Activated CD4-positive, alpha-beta memory T cell treated with anti-CD3 and anti-CD28 coated beads for 36 hours (primary cell): ENCODE measurements at regions not wholly inside any gene's neighbourhood (a gene's known extent, or its start where the extent isn't known, plus 50 kb on each side); places are given as distances from the start of the nearest gene placed in this dataset.

Experiments
- CTCF ChIA-PET: fragments of 350-600 bp; sonication (Branson Sonifier 250); formaldehyde crosslinking; loops from one replicate; lab custom pipeline; 2021; ENCODE audit warnings: antibody characterized with exemption, inconsistent platforms; lab: Charles Lee
- POLR2A ChIA-PET: fragments of 350-600 bp; sonication (Branson Sonifier 250); formaldehyde crosslinking; loops from one replicate; lab custom pipeline; 2021; ENCODE audit warnings: antibody characterized with exemption; lab: Charles Lee
- DNase-seq: peaks from one replicate; pipeline ENCODE4 v3.0.0-alpha.2; 2020
- H3K27ac Mint-ChIP-seq: one replicate; pipeline ENCODE4 v1.8.0; 2021; ENCODE audit warnings: mixed read lengths
- H3K27me3 Mint-ChIP-seq: one replicate; pipeline ENCODE4 v1.8.0; 2021; ENCODE audit warnings: mixed read lengths
- H3K36me3 Mint-ChIP-seq: one replicate; pipeline ENCODE4 v1.8.0; 2021; ENCODE audit warnings: mixed read lengths
- H3K4me1 Mint-ChIP-seq: one replicate; pipeline ENCODE4 v1.8.0; 2021; ENCODE audit warnings: low read depth, mixed read lengths
- H3K4me3 Mint-ChIP-seq: one replicate; pipeline ENCODE4 v1.8.0; 2021; ENCODE audit warnings: mild to moderate bottlenecking, mixed read lengths
- H3K9me3 Mint-ChIP-seq: one replicate; pipeline ENCODE4 v1.8.0; 2021; ENCODE audit warnings: mixed read lengths
- intact Hi-C: fragments of 100-400 bp; cut with micrococcal nuclease; formaldehyde crosslinking; loops from one replicate; pipeline ENCODE4 v1.15.1; 2023

- H3K36me3 Mint-ChIP-seq = no peaks in the 10 kb centered on the region
- H3K27me3 Mint-ChIP-seq = no peaks in the 10 kb centered on the region
- ChIA-PET CTCF (no interaction called here), POLR2A (no interaction called here)
- H3K9me3 Mint-ChIP-seq = no peaks in the 10 kb centered on the region
- DNase-seq = no peak
- no peak overlapping the region for H3K4me3 Mint-ChIP-seq
- intact Hi-C loops = loop anchor here (5.0 kb wide), 1 partner anchor 269 kb away; no protein-coding TSS in a partner anchor
- H3K4me1 Mint-ChIP-seq = peaks cover 16% of the 10 kb centered on the region
- H3K27ac Mint-ChIP-seq = no peak overlapping the region
These were observed 167.9 kb upstream of the MYLIP start for GRCh38 chr6:15960740-15961634.

DNA sequence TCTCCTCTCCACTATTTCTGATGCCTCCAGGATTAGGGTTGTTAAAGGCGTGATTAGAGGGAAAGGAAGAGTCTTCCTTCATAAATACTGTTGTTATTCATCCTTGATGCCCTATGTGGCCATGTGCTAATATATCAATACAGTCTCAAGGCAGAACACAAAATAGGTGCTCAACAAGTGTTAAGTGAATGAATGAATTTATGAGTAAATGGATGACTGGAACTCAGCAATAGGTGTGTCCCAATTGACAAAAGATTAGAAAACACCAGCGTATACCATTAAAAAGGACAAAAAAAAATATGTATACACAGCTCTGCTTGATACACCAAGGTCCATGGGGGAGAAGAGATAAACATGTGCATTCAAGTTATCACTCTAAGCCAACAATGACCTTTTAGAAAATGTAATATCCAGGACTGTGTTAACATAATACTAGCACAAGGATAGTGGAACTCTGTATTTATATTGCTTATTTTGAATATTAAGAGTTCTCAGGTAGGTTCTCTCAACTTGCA lies 171.2 kb upstream of the MYLIP start:
- ChIA-PET POLR2A (no interaction called here), CTCF (no interaction called here)
- H3K4me1 Mint-ChIP-seq = peaks cover 16% of the 10 kb centered on the region

GRCh38 chr6:15956205-15957106 lies 172.4 kb upstream of the MYLIP start:
- no peaks in the 10 kb centered on the region for H3K36me3 Mint-ChIP-seq
- DNase-seq = no peak
- no peaks in the 10 kb centered on the region for H3K27me3 Mint-ChIP-seq
- H3K27ac Mint-ChIP-seq = no peak overlapping the region
- no peak overlapping the region for H3K4me3 Mint-ChIP-seq
- no peaks in the 10 kb centered on the region for H3K9me3 Mint-ChIP-seq
- ChIA-PET CTCF (no interaction called here), POLR2A (no interaction called here)
- H3K4me1 Mint-ChIP-seq = peaks cover 5% of the 10 kb centered on the region
- intact Hi-C loops = no loop called here

More for the DNA sequence above, 171.2 kb upstream of the MYLIP start:
- Mint-ChIP-seq H3K36me3 (no peaks in the 10 kb centered on the region), H3K27me3 (no peaks in the 10 kb centered on the region), H3K27ac (no peak overlapping the region), H3K4me3 (no peak overlapping the region), H3K9me3 (no peaks in the 10 kb centered on the region)
- no peak for DNase-seq
- intact Hi-C loops = no loop called here

DNA sequence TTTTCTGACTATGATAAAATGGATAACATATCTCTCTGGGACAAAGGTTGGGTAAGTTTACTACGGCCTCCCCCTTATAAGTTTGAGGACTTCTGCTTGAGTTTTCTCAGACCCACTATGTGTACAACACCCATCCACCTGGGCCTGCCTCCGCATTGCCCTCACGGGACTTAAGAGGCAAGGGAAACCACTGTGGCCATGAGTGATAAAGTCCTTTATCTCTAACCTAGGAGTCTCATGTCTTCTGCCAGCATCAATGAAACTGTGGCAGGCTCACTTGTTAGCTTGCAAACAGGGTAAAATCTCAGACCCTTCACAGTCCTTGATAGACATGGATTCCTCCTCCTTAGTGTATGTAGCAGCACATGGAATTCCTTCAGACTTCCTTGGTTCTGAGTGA lies 173.4 kb upstream of the MYLIP start:
- Mint-ChIP-seq H3K27ac (no peak overlapping the region), H3K4me1 (peaks cover 5% of the 10 kb centered on the region), H3K36me3 (no peaks in the 10 kb centered on the region), H3K9me3 (no peaks in the 10 kb centered on the region), H3K27me3 (no peaks in the 10 kb centered on the region), H3K4me3 (no peak overlapping the region)
- no peak for DNase-seq
- CTCF ChIA-PET = no interaction called here
- intact Hi-C loops = no loop called here
- POLR2A ChIA-PET = no interaction called here

DNA sequence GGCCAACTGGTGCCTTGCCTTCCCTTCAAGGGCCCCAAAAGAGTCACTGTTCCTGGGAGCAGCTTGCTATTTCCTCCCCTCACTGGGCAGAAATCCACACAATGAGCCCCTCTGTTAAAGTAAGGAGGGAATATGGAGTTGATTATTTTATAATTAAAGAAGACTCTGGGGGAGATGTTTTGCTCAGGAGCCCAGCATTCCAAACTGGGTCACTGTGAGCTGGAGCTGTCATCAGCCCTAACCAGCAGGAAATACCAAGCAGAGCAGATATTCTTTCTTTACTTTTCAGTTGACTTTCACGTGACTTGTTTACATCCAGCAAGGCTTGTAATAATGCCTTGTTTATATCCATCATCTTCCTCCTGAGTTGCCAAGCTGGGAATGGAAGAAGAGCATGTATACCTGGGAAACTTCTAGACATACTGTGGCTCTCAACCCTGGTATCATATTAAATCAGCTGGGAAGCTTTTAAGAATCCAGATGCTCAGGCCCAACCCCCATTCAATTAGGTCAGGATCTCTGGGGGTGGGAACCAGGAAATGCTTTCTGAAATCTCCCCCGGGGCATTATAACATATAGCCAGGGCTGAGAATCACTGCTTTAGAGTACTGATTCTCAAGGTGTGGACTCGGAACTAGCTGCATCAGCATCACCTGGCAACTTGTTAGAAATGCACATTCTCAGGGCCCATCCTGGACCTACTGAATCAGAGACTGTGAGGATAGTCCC lies 175.6 kb upstream of the MYLIP start:
- peaks cover 5% of the 10 kb centered on the region for H3K4me1 Mint-ChIP-seq
- H3K27me3 Mint-ChIP-seq = no peaks in the 10 kb centered on the region
- ChIA-PET CTCF (no interaction called here), POLR2A (no interaction called here)
- no peak overlapping the region for H3K4me3 Mint-ChIP-seq
- no peak overlapping the region for H3K27ac Mint-ChIP-seq
- H3K9me3 Mint-ChIP-seq = no peaks in the 10 kb centered on the region
- no peaks in the 10 kb centered on the region for H3K36me3 Mint-ChIP-seq
- intact Hi-C loops = no loop called here
- DNase-seq = no peak

DNA sequence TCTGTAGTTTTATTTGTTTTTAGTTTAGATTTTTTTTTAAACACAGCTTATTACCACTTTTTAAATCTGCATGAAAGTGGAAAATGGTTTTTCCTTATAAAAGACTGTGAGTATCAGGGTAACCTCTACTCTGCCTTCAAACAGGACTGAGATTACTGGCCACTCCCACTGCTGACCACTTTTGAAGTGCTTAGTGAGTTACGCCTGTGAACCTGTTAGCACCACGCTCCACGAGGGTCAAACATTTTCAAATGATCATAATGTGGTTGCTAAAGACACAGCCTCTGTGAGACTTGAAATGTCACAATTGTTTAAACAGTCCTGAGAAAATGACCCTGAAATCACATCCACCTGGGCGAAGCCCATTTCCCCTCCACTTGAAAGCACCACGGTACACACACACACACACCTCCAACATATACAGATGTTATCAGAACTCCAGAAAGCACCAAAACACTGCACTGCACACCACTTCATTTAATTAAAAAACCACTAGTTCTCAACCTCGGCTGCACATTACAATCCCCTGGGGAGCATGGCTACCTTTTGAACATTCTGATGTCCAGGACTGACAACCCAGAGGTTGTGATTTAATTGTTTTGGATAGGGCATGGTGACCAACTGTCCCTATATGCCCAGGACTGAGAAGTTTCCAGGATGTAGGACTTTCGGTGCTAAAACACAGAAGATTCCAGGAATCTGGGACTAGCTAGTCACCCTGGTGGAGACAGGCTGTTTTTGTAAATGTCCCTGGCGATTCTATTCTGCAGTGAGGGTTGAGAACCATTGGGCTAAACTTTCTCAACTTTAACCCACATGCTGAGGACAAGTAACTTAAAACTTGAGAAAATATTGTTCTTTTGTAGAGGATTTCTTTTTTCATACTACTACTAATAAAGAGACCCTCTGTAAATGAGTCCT lies 176.4 kb upstream of the MYLIP start:
- Mint-ChIP-seq H3K4me3 (no peak overlapping the region), H3K4me1 (peaks cover 5% of the 10 kb centered on the region), H3K36me3 (no peaks in the 10 kb centered on the region), H3K27me3 (no peaks in the 10 kb centered on the region), H3K27ac (no peak overlapping the region), H3K9me3 (no peaks in the 10 kb centered on the region)
- intact Hi-C loops = no loop called here
- no peak for DNase-seq
- POLR2A ChIA-PET = no interaction called here
- CTCF ChIA-PET = no interaction called here

DNA sequence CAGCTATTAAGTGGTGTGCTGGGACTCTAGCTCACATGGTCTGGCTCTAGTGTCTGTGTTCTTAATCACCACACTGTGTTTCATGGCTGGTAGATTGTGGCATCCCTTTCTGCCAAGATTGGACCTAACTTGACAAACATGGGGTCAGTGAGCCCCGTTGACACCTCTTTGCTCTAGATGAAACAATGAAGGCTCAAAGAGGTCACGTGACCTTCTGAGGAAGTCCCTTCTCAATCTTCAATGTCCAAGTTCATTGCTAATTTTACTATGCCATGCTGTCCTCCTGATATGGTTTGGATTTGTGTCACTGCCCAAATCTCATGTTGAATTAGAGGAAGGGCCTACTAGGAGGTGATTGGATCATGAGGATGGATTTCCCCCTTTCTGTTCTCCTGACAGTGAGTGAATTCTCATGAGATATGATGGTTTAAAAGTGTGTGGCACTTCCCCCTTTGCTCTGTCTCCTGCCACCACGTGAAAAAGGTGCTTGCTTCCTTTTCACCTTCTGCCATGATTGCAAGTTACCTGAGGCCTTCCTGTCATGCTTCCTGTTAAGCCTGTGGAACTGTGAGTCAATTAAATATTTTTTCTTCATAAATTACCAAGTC lies 177.8 kb upstream of the MYLIP start:
- POLR2A ChIA-PET = no interaction called here
- no peaks in the 10 kb centered on the region for H3K9me3 Mint-ChIP-seq
- intact Hi-C loops = no loop called here
- CTCF ChIA-PET = no interaction called here
- no peaks in the 10 kb centered on the region for H3K27me3 Mint-ChIP-seq
- no peak overlapping the region for H3K27ac Mint-ChIP-seq
- no peak overlapping the region for H3K4me3 Mint-ChIP-seq
- H3K4me1 Mint-ChIP-seq = peaks cover 3% of the 10 kb centered on the region
- DNase-seq = no peak
- no peaks in the 10 kb centered on the region for H3K36me3 Mint-ChIP-seq

GRCh38 chr6:15949982-15950381 lies 178.9 kb upstream of the MYLIP start:
- DNase-seq = no peak
- H3K4me3 Mint-ChIP-seq = no peak overlapping the region
- intact Hi-C loops = no loop called here
- no peak overlapping the region for H3K27ac Mint-ChIP-seq
- no peaks in the 10 kb centered on the region for H3K9me3 Mint-ChIP-seq
- no peaks in the 10 kb centered on the region for H3K36me3 Mint-ChIP-seq
- POLR2A ChIA-PET = no interaction called here
- CTCF ChIA-PET = interaction anchor here (0.6 kb wide), 1 partner anchor 259 kb away, joined by 3 read pairs; no protein-coding TSS in a partner anchor
- no peaks in the 10 kb centered on the region for H3K4me1 Mint-ChIP-seq
- no peaks in the 10 kb centered on the region for H3K27me3 Mint-ChIP-seq

DNA sequence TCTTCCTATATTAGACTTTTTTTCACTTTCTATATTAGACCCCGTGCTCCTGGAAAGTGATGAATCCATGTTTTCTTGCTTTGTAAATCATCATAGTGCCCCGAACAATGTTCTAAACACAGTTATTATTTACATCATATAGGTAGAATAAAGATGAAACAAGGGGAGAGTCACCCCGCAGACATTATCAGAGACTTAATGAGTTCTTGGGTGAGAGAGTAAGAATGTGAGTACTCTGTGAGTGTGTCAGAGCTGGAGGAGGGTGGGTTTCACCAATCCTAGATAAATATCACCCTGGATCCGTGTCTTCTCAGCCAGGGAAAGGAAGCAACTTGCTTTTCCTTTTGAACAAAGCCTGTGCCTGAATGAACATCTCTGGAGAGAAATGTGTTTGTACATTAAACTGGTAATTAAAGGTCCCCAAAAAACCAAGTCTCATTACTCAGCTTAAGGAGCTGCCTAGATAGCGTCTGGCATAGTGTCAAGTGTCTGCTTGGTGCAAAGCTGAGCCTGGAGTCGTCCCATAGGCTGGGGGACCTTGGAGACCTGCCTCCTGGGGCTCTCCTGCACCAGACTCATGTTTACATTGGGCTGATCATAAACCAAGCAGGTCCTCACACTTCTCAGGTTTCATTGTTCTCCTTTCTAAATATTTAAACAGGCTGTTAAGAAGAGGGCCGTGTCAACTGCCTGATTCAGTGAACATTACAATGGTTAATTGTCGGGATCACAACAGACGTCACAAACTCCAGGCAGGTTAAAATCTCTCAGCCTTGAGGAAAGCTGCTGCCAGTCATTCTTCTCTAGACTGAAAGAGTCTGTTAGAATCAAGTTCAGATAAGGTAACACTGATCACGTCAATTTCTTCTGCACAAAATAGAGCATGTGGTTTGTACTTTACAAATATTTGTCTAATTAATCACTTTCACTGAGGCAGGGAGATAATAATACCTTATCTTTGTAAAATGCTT lies 179.7 kb upstream of the MYLIP start:
- ChIA-PET CTCF (interaction anchor here (0.6 kb wide), 1 partner anchor 258 kb away, joined by 3 read pairs; no protein-coding TSS in a partner anchor), POLR2A (no interaction called here)
- no peak for DNase-seq
- Mint-ChIP-seq H3K9me3 (no peaks in the 10 kb centered on the region), H3K36me3 (no peaks in the 10 kb centered on the region), H3K4me1 (no peaks in the 10 kb centered on the region), H3K4me3 (no peak overlapping the region), H3K27me3 (no peaks in the 10 kb centered on the region), H3K27ac (no peak overlapping the region)
- intact Hi-C loops = no loop called here

DNA sequence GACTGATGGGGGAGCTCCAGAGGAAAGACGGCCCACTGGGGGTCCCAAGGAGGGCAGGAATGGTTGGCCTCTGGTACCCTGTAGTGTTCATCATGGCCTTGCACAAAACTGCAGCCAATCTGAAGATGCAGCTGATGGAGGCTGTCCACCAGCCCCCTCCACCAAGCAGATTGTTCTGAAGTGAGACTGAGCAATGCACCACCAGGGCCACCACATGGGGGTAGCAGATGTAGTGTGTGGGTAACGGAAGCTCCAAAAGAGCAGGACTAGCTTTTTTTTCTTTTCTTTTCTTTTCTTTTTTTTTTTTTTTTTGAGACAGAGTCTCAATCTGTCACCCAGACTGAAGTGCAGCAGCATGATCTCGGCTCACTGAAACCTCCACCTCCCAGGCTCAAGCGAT lies 181.0 kb upstream of the MYLIP start:
- Mint-ChIP-seq H3K36me3 (no peaks in the 10 kb centered on the region), H3K4me1 (no peaks in the 10 kb centered on the region), H3K9me3 (no peaks in the 10 kb centered on the region), H3K27ac (no peak overlapping the region), H3K27me3 (peaks cover 4% of the 10 kb centered on the region), H3K4me3 (no peak overlapping the region)
- CTCF ChIA-PET = interaction anchor here (1.3 kb wide), 1 partner anchor 51 kb away, joined by 3 read pairs; no protein-coding TSS in a partner anchor
- intact Hi-C loops = no loop called here
- no peak for DNase-seq
- POLR2A ChIA-PET = no interaction called here
